ENCODE measurements at regions not wholly inside any gene's neighbourhood (a gene's known extent, or its start where the extent isn't known, plus 50 kb on each side); places are given as distances from the start of the nearest gene placed in this dataset.

DNA sequence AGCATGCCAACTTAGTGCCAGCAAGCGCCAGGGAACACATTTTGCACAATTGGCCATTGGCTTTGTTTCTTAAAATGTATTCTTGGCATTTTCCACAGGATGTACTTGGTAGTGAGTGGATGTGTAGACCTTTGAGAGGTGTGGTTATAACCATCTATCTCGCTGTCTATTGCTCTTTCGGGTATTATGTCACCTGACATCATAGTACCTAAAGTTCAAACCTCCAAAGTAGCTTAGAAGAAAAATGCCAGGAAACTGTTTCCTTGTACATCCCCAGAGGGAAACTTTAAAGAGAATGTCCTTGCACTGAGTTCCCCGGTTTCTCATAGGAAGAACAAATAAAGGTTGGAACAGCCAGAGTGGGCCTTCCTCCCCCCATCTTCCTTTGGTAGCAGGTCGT is 87.6 kb downstream of the FGF9 start:
- TF ChIP-seq, protein P1, sequence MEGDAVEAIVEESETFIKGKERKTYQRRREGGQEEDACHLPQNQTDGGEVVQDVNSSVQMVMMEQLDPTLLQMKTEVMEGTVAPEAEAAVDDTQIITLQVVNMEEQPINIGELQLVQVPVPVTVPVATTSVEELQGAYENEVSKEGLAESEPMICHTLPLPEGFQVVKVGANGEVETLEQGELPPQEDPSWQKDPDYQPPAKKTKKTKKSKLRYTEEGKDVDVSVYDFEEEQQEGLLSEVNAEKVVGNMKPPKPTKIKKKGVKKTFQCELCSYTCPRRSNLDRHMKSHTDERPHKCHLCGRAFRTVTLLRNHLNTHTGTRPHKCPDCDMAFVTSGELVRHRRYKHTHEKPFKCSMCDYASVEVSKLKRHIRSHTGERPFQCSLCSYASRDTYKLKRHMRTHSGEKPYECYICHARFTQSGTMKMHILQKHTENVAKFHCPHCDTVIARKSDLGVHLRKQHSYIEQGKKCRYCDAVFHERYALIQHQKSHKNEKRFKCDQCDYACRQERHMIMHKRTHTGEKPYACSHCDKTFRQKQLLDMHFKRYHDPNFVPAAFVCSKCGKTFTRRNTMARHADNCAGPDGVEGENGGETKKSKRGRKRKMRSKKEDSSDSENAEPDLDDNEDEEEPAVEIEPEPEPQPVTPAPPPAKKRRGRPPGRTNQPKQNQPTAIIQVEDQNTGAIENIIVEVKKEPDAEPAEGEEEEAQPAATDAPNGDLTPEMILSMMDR (IDR thresholded peaks at IDR 0.05; ENCODE audit: control extremely low read depth in 1 of 3, insufficient read depth in 1 of 3, low read depth in 1 of 3, low read length in 3 of 3), result no peak
- no peak for TF ChIP-seq RXRA (IDR thresholded peaks at IDR 0.05; ENCODE audit: insufficient read depth, low read depth, low read length)
